ENCODE measurements at regions not wholly inside any gene's neighbourhood (a gene's known extent, or its start where the extent isn't known, plus 50 kb on each side); places are given as distances from the start of the nearest gene placed in this dataset.
"Not testable (repeated sequence)": the region's sequence is repeated elsewhere in the genome, so short reads cannot be mapped to it uniquely, and the experiment has no call there.

DNA sequence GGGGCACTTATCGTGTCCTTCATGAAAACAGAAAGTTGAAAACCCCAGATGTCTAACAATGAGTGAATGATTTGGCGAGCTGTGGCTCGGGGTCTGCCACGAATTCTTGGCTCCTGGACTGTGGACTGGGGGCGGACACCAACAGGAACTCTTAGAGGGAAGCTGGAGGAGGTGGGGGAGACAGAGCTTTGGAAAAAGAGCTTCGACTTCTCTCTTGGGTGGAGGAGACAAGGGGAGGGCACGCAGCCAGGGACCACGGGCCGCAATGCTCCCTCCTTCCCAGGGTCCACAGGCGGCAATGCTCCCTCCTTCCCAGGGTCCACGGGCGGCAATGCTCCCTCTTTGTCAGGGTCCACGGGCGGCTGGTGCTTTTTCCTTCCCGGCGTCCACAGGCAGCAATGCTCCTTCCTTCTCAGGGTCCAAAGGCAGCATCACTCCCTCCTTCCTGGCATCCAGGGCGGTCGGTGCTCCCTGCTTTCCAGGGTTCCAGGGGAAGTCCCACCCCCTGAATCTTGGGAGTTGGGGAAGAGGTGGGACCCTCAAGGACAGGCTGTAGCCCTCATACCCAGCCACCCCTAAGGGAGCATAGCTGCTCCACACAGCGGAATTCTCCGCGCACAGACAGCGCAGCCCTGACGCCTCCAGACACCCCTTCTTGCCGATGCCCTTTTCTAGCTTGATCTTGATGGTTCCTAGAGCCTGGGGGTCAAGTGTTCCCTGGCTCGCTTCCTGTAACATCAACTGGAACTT lies 149.0 kb downstream of the LAT start:
- H3K36me3 ChIP-seq; H3K4me3 ChIP-seq; H3K27me3 ChIP-seq; H3K9me3 ChIP-seq; DNase-seq (ENCODE audit: low spot score in 2 of 2): not testable (repeated sequence)
- peaks cover 0 to 51% (median 11%) of the 10 kb centered on the region in 4 donors for H3K4me1 ChIP-seq
- WGBS, 2 donors = 55 to 60% methylated on average over 25 of the region's 25 CpGs
- peak overlapping the region in 3 of 4 donors; percentile 5 to 54 (median 34) for H3K27ac ChIP-seq

DNA sequence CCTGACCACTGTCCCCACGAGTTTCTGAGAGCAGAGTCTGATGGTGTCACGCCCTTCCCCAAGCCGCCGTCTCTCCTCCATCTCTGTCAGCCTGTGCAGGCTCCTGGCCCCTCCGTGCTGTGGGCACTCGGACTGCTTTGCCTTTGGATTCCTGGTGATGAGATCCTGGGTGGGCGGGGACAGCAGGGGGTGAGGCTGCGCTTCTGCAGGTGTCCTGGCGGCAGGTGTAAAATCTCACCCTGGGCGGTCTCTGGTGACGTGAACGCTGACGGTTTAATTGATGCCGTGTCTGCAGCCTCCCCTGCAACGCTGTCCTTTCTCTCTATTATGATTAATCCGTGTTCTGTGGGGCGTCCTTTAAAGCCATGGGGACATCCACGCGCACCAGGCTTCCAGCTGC lies 148.0 kb downstream of the LAT start:
- WGBS, 2 donors = 90 to 91% methylated on average over 12 to 14 of the region's 19 CpGs
- not testable (repeated sequence) for DNase-seq (ENCODE audit: low spot score in 2 of 2); H3K9me3 ChIP-seq; H3K4me3 ChIP-seq; H3K36me3 ChIP-seq; H3K27me3 ChIP-seq
- Histone ChIP-seq H3K4me1 (peaks cover 0 to 54% (median 11%) of the 10 kb centered on the region in 4 donors), H3K27ac (peak overlapping the region in 1 of 4 donors; percentile 79)

DNA sequence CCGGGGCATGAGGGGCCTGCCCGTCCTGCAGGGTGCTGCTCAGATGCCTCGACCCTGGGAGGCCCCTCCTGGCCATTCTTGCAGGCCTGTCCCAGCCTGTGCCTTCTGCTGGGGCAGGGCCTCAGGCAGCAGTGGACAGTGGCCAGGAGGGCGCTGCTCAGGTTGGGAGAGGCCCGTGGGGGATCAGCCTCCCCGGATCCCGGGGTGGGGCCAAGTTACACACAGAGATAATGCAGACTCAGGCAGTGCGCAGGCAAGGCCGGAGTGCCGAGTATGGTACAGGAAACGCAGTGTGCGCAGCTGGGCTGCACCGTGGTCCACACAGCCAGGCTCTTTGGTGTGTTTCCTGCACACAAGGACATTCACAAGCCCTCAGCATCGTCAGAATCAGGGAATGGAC lies 147.6 kb downstream of the LAT start:
- not testable (repeated sequence) for H3K27me3 ChIP-seq; H3K9me3 ChIP-seq; H3K4me3 ChIP-seq; DNase-seq (ENCODE audit: low spot score in 2 of 2); H3K36me3 ChIP-seq
- H3K27ac ChIP-seq = peak overlapping the region in 2 of 4 donors; percentile 26 to 79
- WGBS, 2 donors = 59 to 79% methylated on average over 8 of the region's 14 CpGs
- peaks cover 0 to 57% (median 11%) of the 10 kb centered on the region in 4 donors for H3K4me1 ChIP-seq

DNA sequence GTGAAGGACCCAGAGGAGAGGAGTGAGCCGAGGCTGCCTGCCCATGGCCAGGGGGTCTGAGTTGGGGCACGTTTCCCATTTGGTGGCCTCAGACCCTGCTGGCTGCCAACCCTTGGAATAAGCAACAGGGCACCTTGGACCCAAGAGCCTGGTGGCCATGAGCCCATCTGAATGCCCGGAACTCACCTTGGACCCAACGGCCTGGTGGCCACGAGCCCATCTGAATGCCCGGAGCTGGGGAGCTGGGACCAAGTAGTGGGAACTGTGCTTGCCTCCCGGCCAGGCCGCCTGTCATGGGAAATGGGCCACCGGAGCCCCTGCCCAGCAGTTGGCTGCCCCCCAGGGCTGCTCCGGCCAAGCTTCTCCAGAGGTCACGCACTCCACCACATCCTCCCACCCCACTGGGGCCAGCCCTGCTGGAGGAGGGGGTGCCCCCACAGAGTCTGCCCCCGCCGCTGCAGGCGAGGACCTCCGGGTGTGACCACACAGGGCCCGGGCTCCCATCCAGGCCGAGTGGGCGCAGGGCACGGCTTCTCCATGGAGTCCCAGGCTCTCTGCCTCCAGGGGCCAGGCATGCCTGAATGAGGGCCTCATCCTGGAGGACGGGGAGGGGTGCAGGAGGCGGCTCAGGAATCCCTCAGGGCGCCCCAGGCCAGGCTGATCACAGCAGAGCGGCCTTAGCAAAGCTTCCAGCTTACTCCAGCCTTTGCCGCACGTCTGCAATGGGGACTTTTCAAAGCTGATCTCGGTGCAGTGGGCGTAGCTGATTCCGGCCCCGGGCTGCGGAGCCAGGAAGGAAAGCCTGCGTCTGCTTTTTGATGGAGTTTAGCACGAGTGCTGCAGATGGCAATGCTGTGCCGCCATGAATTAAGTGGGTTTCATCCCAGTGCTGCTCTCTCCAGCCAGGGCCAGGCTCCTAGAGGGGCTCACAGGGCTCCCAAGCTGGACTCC lies 146.3 kb downstream of the LAT start:
- not testable (repeated sequence) for DNase-seq (ENCODE audit: low spot score in 2 of 2); H3K4me3 ChIP-seq; H3K9me3 ChIP-seq; H3K36me3 ChIP-seq; H3K27me3 ChIP-seq
- 7 to 24% methylated on average over 6 to 9 of the region's 33 CpGs for WGBS, 2 donors
- Histone ChIP-seq H3K4me1 (peaks cover 0 to 61% (median 11%) of the 10 kb centered on the region in 4 donors), H3K27ac (peak overlapping the region; percentile 36 to 79 (median 65))
- TF ChIP-seq EP300 (IDR thresholded peaks at IDR 0.05) = peak in 1 of 2 donors; percentile 24

DNA sequence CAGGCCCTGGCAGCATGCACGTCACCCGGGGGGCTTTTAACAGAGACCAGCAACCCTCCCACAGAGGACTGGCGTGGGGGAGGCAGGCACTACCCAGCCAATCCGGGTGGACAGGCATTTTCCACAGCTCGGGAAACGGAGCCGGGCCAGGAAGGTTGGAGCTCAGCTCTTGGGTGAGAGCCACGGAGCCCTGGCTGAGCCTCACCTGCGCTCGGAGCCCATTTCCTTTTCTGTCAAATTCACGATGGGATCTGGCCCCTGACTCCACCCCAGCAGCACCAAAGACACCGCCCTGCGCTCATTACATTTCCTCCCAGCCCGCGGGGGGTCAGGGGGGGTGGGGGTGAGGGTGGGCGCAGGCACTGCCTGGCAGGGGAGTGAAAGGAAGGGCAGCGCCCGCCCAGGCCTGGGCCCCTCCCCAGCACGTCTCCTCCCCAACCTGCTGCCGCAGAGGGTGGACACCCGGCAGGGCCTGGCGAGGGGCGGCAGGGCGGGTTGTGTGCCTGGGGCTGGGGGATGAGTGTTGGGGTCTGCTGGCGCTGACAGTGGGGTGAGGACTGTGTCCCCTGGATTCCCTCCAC lies 145.4 kb downstream of the LAT start:
- H3K4me1 ChIP-seq = peaks cover 0 to 61% (median 11%) of the 10 kb centered on the region in 4 donors
- H3K27ac ChIP-seq = peak overlapping the region; percentile 45 to 79 (median 60)
- not testable (repeated sequence) for H3K27me3 ChIP-seq; DNase-seq (ENCODE audit: low spot score in 2 of 2); H3K4me3 ChIP-seq; H3K9me3 ChIP-seq; H3K36me3 ChIP-seq
- WGBS, 2 donors = 41 to 61% methylated on average over 11 to 20 of the region's 25 CpGs

DNA sequence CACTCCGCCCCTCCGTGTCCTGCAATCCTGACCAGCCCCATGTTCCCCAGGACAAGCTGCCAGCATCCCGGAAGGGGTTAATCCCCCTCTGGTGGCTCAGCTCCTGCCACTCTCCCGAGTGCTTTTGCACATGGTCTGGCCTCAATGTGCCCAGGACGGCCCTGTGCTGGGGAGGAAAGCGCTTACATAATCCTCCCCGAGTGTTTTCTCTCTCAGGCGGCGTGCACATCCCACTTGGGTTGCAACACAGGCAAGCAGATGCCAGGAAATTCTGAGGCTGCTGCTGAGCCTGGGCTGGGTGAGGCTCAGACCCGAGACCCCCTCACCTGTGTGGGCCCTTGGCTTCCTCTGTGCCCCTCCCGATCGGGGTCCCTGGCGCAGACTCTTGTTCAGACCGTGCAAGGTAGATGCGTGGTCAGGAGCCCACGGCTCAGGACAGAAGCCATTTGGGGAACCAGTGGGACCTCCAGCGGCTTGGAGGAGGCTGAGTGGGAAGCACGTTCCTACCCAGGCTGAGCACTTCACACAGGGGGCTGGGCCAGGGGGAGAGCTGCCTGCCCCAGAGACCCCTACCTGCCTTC lies 144.7 kb downstream of the LAT start:
- H3K27ac ChIP-seq = peak overlapping the region; percentile 45 to 79 (median 60)
- peaks cover 0 to 61% (median 11%) of the 10 kb centered on the region in 4 donors for H3K4me1 ChIP-seq
- peak in 1 of 2 donors; percentile 67 for TF ChIP-seq EP300 (IDR thresholded peaks at IDR 0.05)
- not testable (repeated sequence) for H3K27me3 ChIP-seq, H3K4me3 ChIP-seq, H3K9me3 ChIP-seq, H3K36me3 ChIP-seq
- DNase-seq (ENCODE audit: low spot score in 2 of 2) = peak; percentile 41 to 64
- 39 to 55% methylated on average over 14 of the region's 18 CpGs for WGBS, 2 donors

DNA sequence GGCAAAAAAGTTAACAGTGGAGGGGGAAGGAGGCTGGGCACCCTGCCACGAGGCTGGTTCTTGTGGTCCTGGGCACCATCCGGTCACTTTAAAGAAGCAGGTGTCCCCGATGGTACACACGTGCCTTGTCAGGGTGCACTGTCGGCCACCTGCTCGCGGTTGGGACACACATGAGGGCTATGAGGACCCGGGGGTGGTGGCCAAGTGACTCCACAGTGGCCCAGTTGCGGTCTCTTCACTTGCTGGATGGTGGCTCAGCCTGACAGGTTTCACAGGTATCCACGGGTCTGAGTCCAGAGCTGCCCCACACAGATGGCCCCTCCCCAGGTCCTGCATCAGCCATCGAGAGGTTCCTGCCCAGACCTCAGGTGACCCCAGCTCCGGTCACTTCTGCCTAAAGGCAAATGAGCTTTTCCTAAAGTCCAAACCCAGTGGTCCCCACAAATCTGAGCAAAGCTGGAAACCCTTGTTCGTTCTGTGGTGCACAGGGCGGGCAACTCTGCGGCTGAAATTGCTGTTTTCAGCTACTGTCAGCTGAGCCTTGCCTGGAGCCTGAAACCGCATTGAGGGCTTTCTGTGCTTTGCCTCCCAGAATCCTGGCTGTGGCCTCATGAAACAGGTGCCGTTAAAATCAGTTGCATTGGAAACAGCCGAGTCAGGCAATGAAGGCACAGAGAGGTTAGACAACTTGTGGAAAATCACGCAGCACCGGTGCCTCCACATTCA lies 144.0 kb downstream of the LAT start:
- not testable (repeated sequence) for H3K9me3 ChIP-seq; H3K27me3 ChIP-seq; H3K4me3 ChIP-seq; DNase-seq (ENCODE audit: low spot score in 2 of 2); H3K36me3 ChIP-seq
- Histone ChIP-seq H3K27ac (peak overlapping the region in 1 of 4 donors; percentile 79), H3K4me1 (peaks cover 0 to 58% (median 11%) of the 10 kb centered on the region in 4 donors)
- WGBS, 2 donors = 64 to 65% methylated on average over 8 to 18 of the region's 20 CpGs

DNA sequence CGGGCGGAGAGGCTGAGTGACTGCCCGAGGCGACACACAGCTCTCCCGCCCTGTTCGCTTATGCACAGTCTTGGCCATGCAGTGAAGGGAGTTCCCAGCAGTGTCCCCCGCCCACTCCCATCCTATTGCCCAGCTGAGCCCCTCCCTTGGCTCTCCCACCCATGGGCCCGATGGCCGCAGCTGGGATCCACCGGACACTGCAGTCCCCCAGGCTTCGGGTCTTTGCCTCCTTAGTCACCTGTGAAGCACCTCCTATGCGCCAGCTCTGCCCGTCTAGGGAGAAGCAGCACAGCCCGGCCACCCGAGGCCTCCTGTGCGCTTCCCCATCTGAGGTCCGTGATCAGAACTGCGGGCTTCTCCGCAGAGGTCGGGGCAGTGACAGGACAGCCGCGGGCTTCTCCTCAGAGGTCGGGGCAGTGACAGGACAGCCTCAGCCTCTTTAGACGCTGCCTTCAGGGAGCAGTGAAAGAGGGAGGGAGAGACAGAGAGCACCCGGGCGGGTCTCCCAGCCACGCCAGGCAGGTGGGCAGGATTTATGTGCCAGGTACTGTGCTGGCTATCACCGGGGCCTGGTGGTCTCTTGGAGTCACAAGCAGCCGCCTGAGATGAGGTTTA lies 143.1 kb downstream of the LAT start:
- H3K4me3 ChIP-seq; H3K9me3 ChIP-seq; H3K27me3 ChIP-seq; H3K27ac ChIP-seq; DNase-seq (ENCODE audit: low spot score in 2 of 2); H3K36me3 ChIP-seq: not testable (repeated sequence)
- 64 to 66% methylated on average over 29 of the region's 29 CpGs for WGBS, 2 donors
- H3K4me1 ChIP-seq = peaks cover 0 to 52% (median 11%) of the 10 kb centered on the region in 4 donors

All from tibial nerve (tissue), 4 donors.